Fibroblast of mammary gland (primary cell): ENCODE measurements at regions not wholly inside any gene's neighbourhood (a gene's known extent, or its start where the extent isn't known, plus 50 kb on each side); places are given as distances from the start of the nearest gene placed in this dataset.
"Not testable (repeated sequence)": the region's sequence is repeated elsewhere in the genome, so short reads cannot be mapped to it uniquely, and the experiment has no call there.

Source experiments
- DNase-seq: peaks from one replicate; pipeline ENCODE4 v3.0.0-alpha.2; 2010; ENCODE audit warnings: low read depth
- H3K4me3 ChIP-seq: 2 replicates; pipeline ENCODE4 v1.5.1; 2011; ENCODE audit warnings: low read depth, mild to moderate bottlenecking, low read length, moderate library complexity; ENCODE audit not compliant: control insufficient read depth
- CTCF ChIP-seq: conservative IDR thresholded peaks from 2 replicates; pipeline ENCODE4 v1.5.1; 2011; ENCODE audit warnings: low read depth, low read length, inconsistent platforms; ENCODE audit not compliant: control insufficient read depth, insufficient read depth

- DNase-seq: no peak
- H3K4me3 ChIP-seq: no peak overlapping the region
- no peak for TF ChIP-seq CTCF
Observed at GRCh38 chr9:103226647-103227013, 231.5 kb downstream of the CYLC2 start.

GRCh38 chr9:103237571-103238109 lies 242.5 kb downstream of the CYLC2 start:
- not testable (repeated sequence) for DNase-seq, H3K4me3 ChIP-seq

- no peak for TF ChIP-seq CTCF
- DNase-seq: peak; percentile 1
Observed at GRCh38 chr9:103242025-103242424, 246.9 kb downstream of the CYLC2 start.

GRCh38 chr9:103242486-103242885 lies 247.4 kb downstream of the CYLC2 start:
- no peak for TF ChIP-seq CTCF
- no peak overlapping the region for H3K4me3 ChIP-seq
- no peak for DNase-seq

More at GRCh38 chr9:103242025-103242424, 246.9 kb downstream of the CYLC2 start:
- H3K4me3 ChIP-seq: no peak overlapping the region

- H3K4me3 ChIP-seq: no peak overlapping the region
- no peak for TF ChIP-seq CTCF
- no peak for DNase-seq
Observed at GRCh38 chr9:103243553-103243952, 248.4 kb downstream of the CYLC2 start.

GRCh38 chr9:103245369-103245768 lies 250.2 kb downstream of the CYLC2 start:
- no peak for TF ChIP-seq CTCF
- DNase-seq: no peak
- no peak overlapping the region for H3K4me3 ChIP-seq

- TF ChIP-seq CTCF: no peak
- DNase-seq: no peak
- no peak overlapping the region for H3K4me3 ChIP-seq
Observed at GRCh38 chr9:103261951-103262350, 266.8 kb downstream of the CYLC2 start.

- TF ChIP-seq CTCF: no peak
- no peak for DNase-seq
- no peak overlapping the region for H3K4me3 ChIP-seq
Observed at GRCh38 chr9:103266064-103266463, 270.9 kb downstream of the CYLC2 start.
